Transverse colon (tissue), 4 donors: ENCODE measurements at regions not wholly inside any gene's neighbourhood (a gene's known extent, or its start where the extent isn't known, plus 50 kb on each side); places are given as distances from the start of the nearest gene placed in this dataset.

Experiments
- CTCF ChIP-seq, 5 experiments: fragments of 200-600 bp in 3 of 5; fragments of 450-650 bp in 2 of 5; sonication (generic) in 3 of 5; IDR thresholded peaks; 1 replicate in 2 of 5; 2 replicates in 3 of 5; pipeline ENCODE4 v1.5.1; 2016 to 2017; ENCODE audit warnings: antibody characterized with exemption in 5 of 5, inconsistent platforms in 3 of 5, mild to moderate bottlenecking in 2 of 5, moderate library complexity in 1 of 5
- EP300 ChIP-seq: sonication (generic); formaldehyde crosslinking; IDR thresholded peaks from one replicate; pipeline ENCODE4 v1.6.1; 2017; ENCODE audit warnings: antibody characterized with exemption, low read depth
- POLR2A ChIP-seq: fragments of 450-650 bp; IDR thresholded peaks from one replicate; pipeline ENCODE4 v1.6.1; 2016; ENCODE audit warnings: antibody characterized with exemption, mild to moderate bottlenecking, moderate library complexity
- POLR2AphosphoS5 ChIP-seq, 3 donors: sonication (generic); formaldehyde crosslinking; IDR thresholded peaks; one replicate each; pipeline ENCODE4 v1.6.1; 2016; ENCODE audit warnings: antibody characterized with exemption in 3 of 3

GRCh38 chr2:226644399-226644865, 155.2 kb downstream of the IRS1 start:
- TF ChIP-seq CTCF (IDR thresholded peaks at IDR 0.05) = no peak
- TF ChIP-seq POLR2AphosphoS5 (IDR thresholded peaks at IDR 0.05) = no peak
- TF ChIP-seq EP300 = no peak
- TF ChIP-seq POLR2A = no peak
